Mesodermal cell (in vitro differentiated cells): ENCODE measurements at regions not wholly inside any gene's neighbourhood (a gene's known extent, or its start where the extent isn't known, plus 50 kb on each side); places are given as distances from the start of the nearest gene placed in this dataset.

ENCODE experiments used
- H3K27ac ChIP-seq: 2 replicates; pipeline ENCODE4 v1.7.0; 2013; ENCODE audit warnings: mild to moderate bottlenecking, low read depth, low read length, moderate library complexity; ENCODE audit not compliant: severe bottlenecking
- H3K36me3 ChIP-seq: 2 replicates; pipeline ENCODE4 v1.7.1; 2013; ENCODE audit warnings: mild to moderate bottlenecking, low read length, moderate library complexity; ENCODE audit not compliant: control insufficient read depth, insufficient read depth
- H3K4me1 ChIP-seq: one replicate; pipeline ENCODE4 v1.7.1; 2013; ENCODE audit warnings: mild to moderate bottlenecking, low read length; ENCODE audit not compliant: insufficient read depth, control insufficient read depth, poor library complexity, severe bottlenecking
- H3K4me3 ChIP-seq: 2 replicates; pipeline ENCODE4 v1.7.0; 2013; ENCODE audit warnings: low read length, control low read depth, mild to moderate bottlenecking; ENCODE audit not compliant: insufficient read depth, poor library complexity, severe bottlenecking; ENCODE audit errors: extremely low read depth
- H3K9me3 ChIP-seq: 2 replicates; pipeline ENCODE4 v1.7.1; 2013; ENCODE audit warnings: mild to moderate bottlenecking, low read length, moderate library complexity; ENCODE audit not compliant: control insufficient read depth
- WGBS, 2 experiments: methylation state at CpG; one replicate each; pipeline ENCODE4 v1.1.5; 2013; ENCODE audit warnings: missing lambda C conversion rate in 2 of 2; ENCODE audit not compliant: insufficient coverage in 2 of 2; 5-methylcytosine and 5-hydroxymethylcytosine counted together

DNA sequence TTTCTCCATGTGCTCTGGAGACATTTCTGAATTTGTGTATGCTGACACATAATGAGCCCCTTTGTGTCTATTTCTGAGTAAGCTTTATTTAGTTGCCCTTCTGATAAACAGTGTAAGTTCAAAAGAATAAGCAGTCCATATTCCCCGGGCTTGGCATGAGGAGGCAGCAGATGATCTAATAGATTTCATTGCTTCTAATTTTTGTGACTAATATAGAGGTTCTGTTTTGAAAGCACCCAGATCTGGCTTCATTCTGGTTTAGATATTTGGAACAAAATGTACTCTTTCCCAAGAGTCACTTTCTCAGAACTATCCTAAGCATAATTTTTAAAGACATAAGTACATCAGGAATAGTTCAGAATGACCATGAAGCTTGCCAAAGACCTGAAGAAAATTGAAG lies 290.9 kb downstream of the BTG1 start:
- no peak overlapping the region for H3K27ac ChIP-seq
- WGBS, 2 experiments, result no CpG with 5 or more reads among the region's 1 CpG
- H3K4me1 ChIP-seq, result no peaks in the 10 kb centered on the region
- no peaks in the 10 kb centered on the region for H3K9me3 ChIP-seq
- no peaks in the 10 kb centered on the region for H3K36me3 ChIP-seq
- no peak overlapping the region for H3K4me3 ChIP-seq

DNA sequence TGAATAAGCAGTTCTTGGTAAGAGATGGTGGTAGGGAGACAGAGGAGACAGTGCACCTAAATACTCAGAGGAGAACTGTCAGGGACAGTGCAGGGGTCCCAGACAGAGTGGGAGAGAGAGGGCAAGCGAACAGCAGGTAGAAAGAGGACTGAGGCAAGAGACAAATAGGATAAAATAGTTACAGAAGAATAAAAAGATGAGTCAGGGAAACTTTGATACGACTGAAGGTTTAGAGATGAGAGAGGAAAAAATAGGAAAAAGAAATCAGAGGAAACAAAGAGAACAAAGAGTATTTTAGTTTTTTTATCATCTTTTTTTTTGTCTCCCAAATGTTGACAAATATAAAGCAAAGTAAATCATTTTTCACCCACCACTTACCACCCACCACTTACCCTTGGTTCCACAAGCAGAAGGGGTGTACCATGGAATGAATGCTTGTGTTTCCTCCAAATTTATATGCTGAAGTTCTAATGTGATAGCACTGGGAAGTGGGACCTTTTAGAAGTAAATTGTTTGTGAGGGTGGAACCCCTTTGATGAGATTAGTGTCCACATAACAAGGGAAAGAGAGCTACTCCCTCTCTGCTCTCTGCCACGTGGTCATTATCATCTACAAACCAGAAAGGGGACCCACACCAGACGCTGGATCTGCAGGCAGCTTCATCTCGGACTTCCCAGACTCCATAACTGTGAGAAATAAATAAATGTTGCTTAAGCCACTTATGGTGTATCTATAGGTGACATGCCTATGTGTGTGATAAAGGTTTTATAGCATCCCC lies 292.1 kb downstream of the BTG1 start:
- Histone ChIP-seq H3K27ac (no peak overlapping the region), H3K36me3 (no peaks in the 10 kb centered on the region), H3K9me3 (no peaks in the 10 kb centered on the region), H3K4me1 (no peaks in the 10 kb centered on the region), H3K4me3 (no peak overlapping the region)
- WGBS, 2 experiments, result 89 to 90% methylated on average over 2 of the region's 5 CpGs

DNA sequence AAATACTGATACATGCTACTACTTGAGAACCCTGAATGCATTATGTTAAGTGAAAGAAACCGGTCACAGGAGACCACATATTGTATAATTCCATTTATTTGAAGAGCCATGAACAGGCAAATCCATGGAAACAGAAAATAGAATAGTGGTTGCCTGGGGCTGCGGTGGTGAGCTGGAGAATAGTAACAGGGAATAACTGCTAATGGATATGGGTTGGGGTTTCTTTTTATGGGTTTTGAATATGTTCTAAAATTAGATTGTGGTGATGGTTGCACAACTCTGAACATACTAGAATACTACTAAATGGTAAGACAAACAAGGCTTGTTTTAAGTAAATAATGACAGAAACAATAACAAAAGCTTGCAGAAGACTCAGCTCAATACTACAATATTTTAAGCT lies 293.0 kb downstream of the BTG1 start:
- Histone ChIP-seq H3K4me3 (no peak overlapping the region), H3K36me3 (no peaks in the 10 kb centered on the region), H3K4me1 (no peaks in the 10 kb centered on the region), H3K9me3 (no peaks in the 10 kb centered on the region), H3K27ac (no peak overlapping the region)
- WGBS, 2 experiments, result no CpG with 5 or more reads among the region's 2 CpGs

DNA sequence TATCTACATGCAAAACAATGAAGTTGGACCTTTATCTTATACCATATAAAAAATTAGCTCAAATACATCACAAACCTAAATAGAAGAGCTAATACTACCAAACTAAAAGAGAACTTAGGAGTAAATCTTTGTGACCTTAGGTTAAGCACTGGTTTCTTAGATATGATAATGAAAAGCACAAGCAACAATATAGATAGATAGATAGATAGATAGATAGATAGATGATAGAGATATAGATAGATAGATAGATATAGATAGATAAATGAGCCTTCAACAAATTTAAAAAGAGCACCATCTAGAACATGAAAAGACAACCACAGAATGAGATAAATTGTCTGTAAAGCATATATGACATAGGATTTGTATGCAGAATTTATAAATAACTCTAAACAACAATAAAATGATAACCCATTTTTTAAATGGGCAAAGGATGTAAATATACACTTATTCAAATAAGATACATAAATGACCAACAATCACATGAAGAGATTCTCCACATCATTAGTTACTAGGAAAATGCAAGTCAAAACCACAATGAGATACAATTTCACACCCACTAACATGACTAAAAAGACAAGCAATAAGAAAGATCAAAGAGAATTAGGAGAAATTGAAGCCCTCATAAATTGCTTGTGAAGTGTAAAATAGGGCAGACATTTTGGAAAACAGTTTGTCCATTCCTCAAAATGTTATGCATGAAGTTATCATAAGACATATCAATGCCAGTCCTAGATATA lies 293.7 kb downstream of the BTG1 start:
- Histone ChIP-seq H3K4me3 (no peak overlapping the region), H3K4me1 (no peaks in the 10 kb centered on the region), H3K27ac (no peak overlapping the region), H3K36me3 (no peaks in the 10 kb centered on the region), H3K9me3 (no peaks in the 10 kb centered on the region)

DNA sequence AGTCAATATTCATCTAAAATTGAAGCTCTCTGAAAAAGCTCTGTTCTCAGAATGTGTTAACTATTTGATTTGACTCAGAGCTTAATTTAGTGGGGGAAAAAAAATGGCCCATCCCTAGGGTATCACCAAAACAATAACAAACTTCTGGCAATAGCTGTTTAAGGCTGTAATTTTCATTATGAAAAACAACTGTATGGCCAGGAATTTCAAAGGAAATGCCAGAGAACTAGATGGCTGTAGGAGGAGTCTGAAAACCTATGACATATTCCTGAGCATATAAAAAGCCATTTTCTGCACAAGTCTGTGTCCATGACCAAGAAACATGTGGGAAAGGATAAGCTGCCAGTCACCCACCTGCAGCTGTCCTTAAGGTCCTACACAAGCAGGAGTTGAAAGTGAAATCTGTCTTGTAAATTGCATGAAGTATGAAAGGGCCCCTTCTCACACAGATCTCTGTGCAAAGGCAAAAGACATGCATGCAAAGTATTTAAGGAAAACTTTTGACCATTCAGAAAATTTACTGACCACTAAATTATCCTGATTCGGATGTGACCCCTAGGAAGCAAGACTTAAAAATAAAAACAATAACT lies 299.1 kb downstream of the BTG1 start:
- WGBS, 2 experiments, result no CpG with 5 or more reads among the region's 1 CpG
- no peaks in the 10 kb centered on the region for H3K9me3 ChIP-seq
- H3K27ac ChIP-seq, result no peak overlapping the region
- no peak overlapping the region for H3K4me3 ChIP-seq
- no peaks in the 10 kb centered on the region for H3K4me1 ChIP-seq
- no peaks in the 10 kb centered on the region for H3K36me3 ChIP-seq

DNA sequence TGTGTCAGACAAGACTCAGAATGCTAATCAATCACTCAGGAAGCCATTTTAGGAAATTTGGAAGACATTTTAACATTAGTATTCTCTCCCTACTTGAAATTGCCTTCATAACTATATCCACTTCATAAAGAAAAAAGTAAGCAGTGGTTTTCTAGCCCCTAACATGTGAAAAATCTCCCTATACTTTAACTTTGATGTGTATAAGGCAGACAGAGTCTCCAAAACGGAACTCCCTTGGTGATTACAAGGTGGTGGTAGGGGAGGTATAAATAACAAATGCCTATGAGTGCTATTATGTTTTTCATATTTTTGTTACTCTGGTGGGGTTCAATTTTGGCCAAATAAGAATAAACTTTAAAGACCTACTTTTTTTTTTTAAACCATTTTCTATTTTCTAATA lies 300.3 kb downstream of the BTG1 start:
- Histone ChIP-seq H3K36me3 (no peaks in the 10 kb centered on the region), H3K4me3 (no peak overlapping the region), H3K27ac (no peak overlapping the region), H3K4me1 (no peaks in the 10 kb centered on the region), H3K9me3 (no peaks in the 10 kb centered on the region)
- no CpG with 5 or more reads among the region's 1 CpG for WGBS, 2 experiments

DNA sequence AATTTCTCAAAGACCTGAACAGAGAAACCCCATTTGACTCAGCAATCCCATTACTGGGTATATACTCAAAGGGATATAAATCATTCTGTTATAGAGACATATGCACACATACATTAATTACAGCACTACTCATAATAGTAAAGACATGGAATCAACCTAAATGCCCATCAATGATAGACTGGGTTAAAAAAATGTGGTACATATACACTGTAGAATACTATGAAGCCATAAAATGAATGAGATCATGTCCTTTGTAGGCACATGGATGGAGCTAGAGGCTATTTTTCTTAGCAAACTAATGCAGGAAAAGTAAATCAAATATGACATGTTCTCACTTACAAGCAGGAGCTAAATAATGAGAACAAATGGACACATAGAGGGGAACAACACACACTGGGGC lies 303.8 kb downstream of the BTG1 start:
- H3K9me3 ChIP-seq, result no peaks in the 10 kb centered on the region
- H3K4me3 ChIP-seq, result no peak overlapping the region
- no peak overlapping the region for H3K27ac ChIP-seq
- H3K4me1 ChIP-seq, result no peaks in the 10 kb centered on the region
- H3K36me3 ChIP-seq, result no peaks in the 10 kb centered on the region

DNA sequence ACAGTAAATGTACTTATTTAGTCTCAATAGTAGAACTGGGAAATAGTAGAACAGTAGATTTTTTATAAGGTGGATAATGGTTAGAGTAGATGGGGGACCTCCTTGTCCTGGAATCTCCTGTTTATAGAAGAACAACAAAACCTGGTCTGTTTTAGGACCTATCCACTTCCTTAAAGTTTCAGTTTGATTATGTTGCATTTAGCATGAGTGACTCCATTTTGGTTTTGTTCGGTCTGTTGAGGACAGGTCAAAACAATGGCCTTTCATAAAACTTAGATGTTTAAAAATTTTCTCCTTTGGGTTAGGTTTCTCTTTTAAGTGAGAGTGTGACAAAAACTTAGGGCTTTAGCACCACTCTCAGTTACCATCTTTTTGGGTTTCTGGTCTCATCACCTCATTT lies 308.9 kb downstream of the BTG1 start:
- H3K4me1 ChIP-seq, result no peaks in the 10 kb centered on the region
- H3K4me3 ChIP-seq, result no peak overlapping the region
- no peaks in the 10 kb centered on the region for H3K36me3 ChIP-seq
- H3K27ac ChIP-seq, result no peak overlapping the region
- WGBS, 2 experiments, result 100% methylated on average over 1 of the region's 1 CpG; no CpG with 5 or more reads in 1 of the 2 experiments
- no peaks in the 10 kb centered on the region for H3K9me3 ChIP-seq

DNA sequence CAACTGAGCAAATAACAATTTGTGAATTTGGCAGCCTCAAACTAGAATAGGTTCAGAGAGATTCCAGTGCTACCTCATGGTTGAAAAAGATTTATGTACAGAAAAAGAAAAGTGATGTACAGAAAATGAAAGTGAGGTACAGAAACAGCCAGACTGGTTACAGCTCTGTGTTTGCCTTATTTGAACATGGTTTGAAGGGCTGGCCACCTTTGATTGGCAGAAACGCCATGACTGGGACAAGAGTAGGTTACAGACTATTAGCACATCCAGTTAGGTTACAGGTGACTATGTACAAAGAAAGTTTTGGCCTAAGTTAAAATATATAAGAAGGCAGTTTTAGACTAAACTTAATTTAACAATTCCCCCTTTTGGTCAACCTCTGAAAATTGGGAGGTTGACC lies 309.4 kb downstream of the BTG1 start:
- WGBS, 2 experiments, result 88 to 100% methylated on average over 1 of the region's 1 CpG
- Histone ChIP-seq H3K4me1 (no peaks in the 10 kb centered on the region), H3K36me3 (no peaks in the 10 kb centered on the region), H3K4me3 (no peak overlapping the region), H3K9me3 (no peaks in the 10 kb centered on the region), H3K27ac (no peak overlapping the region)

DNA sequence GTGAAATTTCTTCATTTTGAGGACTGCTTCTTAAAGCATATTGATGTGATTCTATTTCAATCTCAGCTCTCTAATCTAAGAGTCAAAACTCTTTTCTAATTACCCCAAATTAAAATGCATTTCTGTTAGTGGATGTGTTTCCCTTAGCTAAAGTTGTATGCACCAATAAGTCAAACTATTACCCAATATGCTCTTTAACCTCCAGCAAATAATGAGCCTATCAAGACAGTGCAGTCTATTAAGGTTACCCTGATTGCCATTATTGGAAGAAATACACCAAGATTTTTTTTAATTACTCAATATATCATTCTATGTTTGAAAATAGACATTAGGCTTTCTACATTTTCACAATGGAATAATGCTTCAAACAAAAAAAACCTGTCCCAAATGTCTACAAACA lies 310.0 kb downstream of the BTG1 start:
- Histone ChIP-seq H3K4me1 (no peaks in the 10 kb centered on the region), H3K27ac (no peak overlapping the region), H3K36me3 (no peaks in the 10 kb centered on the region), H3K4me3 (no peak overlapping the region), H3K9me3 (no peaks in the 10 kb centered on the region)

DNA sequence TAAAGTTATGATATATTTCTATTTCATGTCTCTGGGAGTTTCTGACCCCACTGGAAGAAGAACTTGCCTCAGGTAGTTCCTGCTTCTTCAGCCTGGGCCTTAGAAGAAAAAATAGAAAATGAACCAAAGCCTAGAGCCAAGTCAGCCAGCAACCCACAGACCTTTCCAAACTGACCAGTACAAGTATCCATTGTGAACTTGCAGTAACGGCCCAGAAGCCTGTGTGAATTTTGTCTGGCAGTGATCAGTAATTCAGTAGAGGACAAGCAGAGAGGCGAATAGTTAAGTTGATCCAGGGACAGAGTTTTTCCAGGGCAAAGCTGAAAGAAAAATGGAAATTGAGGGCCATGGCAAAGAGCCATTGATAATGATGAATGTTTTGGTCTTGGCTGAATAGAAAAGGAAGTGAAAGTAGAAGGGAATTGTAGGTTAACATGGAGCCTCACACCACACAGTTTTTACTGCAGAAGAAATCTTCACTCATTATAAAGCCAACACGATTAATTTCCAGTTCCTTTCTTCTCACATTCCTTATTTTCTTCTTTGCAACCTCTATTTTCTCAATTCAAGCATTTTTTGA lies 311.8 kb downstream of the BTG1 start:
- 91 to 100% methylated on average over 2 of the region's 3 CpGs for WGBS, 2 experiments
- no peaks in the 10 kb centered on the region for H3K4me1 ChIP-seq
- H3K36me3 ChIP-seq, result no peaks in the 10 kb centered on the region
- no peak overlapping the region for H3K27ac ChIP-seq
- no peaks in the 10 kb centered on the region for H3K9me3 ChIP-seq
- H3K4me3 ChIP-seq, result no peak overlapping the region
